ENCODE measurements at regions not wholly inside any gene's neighbourhood (a gene's known extent, or its start where the extent isn't known, plus 50 kb on each side); places are given as distances from the start of the nearest gene placed in this dataset.

DNA sequence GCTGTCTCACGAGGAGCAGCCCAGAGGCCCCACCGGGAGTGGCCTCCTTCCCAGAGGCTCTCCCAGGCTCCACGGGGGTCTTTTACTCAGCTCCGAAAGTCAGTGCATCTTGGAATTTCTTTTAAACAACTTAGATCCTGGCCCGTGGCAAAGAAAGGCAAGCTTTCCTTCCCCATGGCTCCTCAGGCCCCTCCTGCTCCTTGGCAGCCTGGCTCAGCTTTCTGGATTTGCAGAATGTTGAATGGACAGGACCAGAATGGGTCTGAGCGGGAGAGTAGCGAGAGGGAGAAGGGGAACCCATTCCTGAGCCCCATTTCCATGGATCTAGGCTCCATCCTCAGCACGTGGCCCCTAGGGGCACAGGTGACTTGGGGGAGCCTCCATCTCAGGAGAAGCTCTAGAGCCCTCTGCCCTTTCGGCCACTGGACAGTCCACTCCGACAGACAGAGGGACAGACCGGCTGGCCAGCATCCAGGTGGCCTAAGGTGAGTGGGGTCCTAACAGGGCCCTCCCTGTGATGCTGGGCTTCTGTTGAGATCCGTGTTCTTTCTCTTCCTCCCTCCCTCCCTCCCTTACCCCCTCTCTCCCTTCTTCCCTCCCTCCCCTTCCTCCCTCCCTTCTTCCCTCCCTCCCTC is 173.9 kb upstream of the PPP1R26 start:
- TF ChIP-seq, protein P1, sequence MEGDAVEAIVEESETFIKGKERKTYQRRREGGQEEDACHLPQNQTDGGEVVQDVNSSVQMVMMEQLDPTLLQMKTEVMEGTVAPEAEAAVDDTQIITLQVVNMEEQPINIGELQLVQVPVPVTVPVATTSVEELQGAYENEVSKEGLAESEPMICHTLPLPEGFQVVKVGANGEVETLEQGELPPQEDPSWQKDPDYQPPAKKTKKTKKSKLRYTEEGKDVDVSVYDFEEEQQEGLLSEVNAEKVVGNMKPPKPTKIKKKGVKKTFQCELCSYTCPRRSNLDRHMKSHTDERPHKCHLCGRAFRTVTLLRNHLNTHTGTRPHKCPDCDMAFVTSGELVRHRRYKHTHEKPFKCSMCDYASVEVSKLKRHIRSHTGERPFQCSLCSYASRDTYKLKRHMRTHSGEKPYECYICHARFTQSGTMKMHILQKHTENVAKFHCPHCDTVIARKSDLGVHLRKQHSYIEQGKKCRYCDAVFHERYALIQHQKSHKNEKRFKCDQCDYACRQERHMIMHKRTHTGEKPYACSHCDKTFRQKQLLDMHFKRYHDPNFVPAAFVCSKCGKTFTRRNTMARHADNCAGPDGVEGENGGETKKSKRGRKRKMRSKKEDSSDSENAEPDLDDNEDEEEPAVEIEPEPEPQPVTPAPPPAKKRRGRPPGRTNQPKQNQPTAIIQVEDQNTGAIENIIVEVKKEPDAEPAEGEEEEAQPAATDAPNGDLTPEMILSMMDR (IDR thresholded peaks at IDR 0.05): no peak
- TF ChIP-seq POLR2AphosphoS5 (IDR thresholded peaks at IDR 0.05; ENCODE audit: insufficient read depth in 1 of 2, low read depth in 1 of 2) (no peak), POLR2A (IDR thresholded peaks at IDR 0.05) (no peak)

Measured in vagina (tissue), 2 donors.